ENCODE measurements at regions not wholly inside any gene's neighbourhood (a gene's known extent, or its start where the extent isn't known, plus 50 kb on each side); places are given as distances from the start of the nearest gene placed in this dataset.
"Not testable (repeated sequence)": the region's sequence is repeated elsewhere in the genome, so short reads cannot be mapped to it uniquely, and the experiment has no call there.

GRCh38 chr2:167761465-167762136 is 485.8 kb downstream of the STK39 start:
- DNase-seq (no peak), ATAC-seq (no peak)
- intact Hi-C loops (cut with DNase I) = no loop called here

- no peak for DNase-seq
- no peak for ATAC-seq
- intact Hi-C loops (cut with DNase I) = no loop called here
Measured at GRCh38 chr2:167759531-167759930, 487.9 kb downstream of the STK39 start.

- intact Hi-C loops (cut with DNase I) = no loop called here
- ATAC-seq = no peak
- DNase-seq = no peak
Measured at GRCh38 chr2:167758292-167758691, 489.1 kb downstream of the STK39 start.

- intact Hi-C loops (cut with DNase I) = no loop called here
- no peak for DNase-seq
- ATAC-seq = no peak
Measured at GRCh38 chr2:167756446-167756845, 490.9 kb downstream of the STK39 start.

- DNase-seq (no peak), ATAC-seq (no peak)
- intact Hi-C loops (cut with DNase I) = no loop called here
Measured at GRCh38 chr2:167753142-167753541, 494.3 kb downstream of the STK39 start.

- ATAC-seq = no peak
- intact Hi-C loops (cut with DNase I) = no loop called here
Measured at GRCh38 chr2:167752734-167753133, 494.7 kb downstream of the STK39 start.

GRCh38 chr2:167750675-167751074 is 496.7 kb downstream of the STK39 start:
- DNase-seq (no peak), ATAC-seq (no peak)
- intact Hi-C loops (cut with DNase I) = no loop called here

More at GRCh38 chr2:167752734-167753133, 494.7 kb downstream of the STK39 start:
- no peak for DNase-seq

GRCh38 chr2:167749660-167750059 is 497.7 kb downstream of the STK39 start:
- DNase-seq (no peak), ATAC-seq (no peak)
- intact Hi-C loops (cut with DNase I) = no loop called here

- intact Hi-C loops (cut with DNase I) = no loop called here
- ATAC-seq = no peak
- no peak for DNase-seq
Measured at GRCh38 chr2:167749016-167749415, 498.4 kb downstream of the STK39 start.

GRCh38 chr2:167748536-167748935 is 498.9 kb downstream of the STK39 start:
- intact Hi-C loops (cut with DNase I) = no loop called here
- DNase-seq = no peak
- no peak for ATAC-seq

GRCh38 chr2:167745667-167746066 is 501.7 kb downstream of the STK39 start:
- ATAC-seq (no peak), DNase-seq (no peak)
- intact Hi-C loops (cut with DNase I) = no loop called here

GRCh38 chr2:167739921-167740320 is 507.5 kb downstream of the STK39 start:
- ATAC-seq; intact Hi-C loops (cut with DNase I); DNase-seq: not testable (repeated sequence)

GRCh38 chr2:167733747-167734146 is 513.6 kb downstream of the STK39 start:
- ATAC-seq = no peak

GRCh38 chr2:167732326-167732725 is 515.1 kb downstream of the STK39 start:
- intact Hi-C loops (cut with DNase I) = no loop called here
- no peak for DNase-seq
- ATAC-seq = no peak

More at GRCh38 chr2:167733747-167734146, 513.6 kb downstream of the STK39 start:
- intact Hi-C loops (cut with DNase I) = no loop called here
- DNase-seq = no peak

- no peak for ATAC-seq
- intact Hi-C loops (cut with DNase I) = no loop called here
Measured at GRCh38 chr2:167729911-167730310, 517.5 kb downstream of the STK39 start.

GRCh38 chr2:167726788-167727187 is 520.6 kb downstream of the STK39 start:
- intact Hi-C loops (cut with DNase I) = no loop called here
- no peak for DNase-seq
- no peak for ATAC-seq

More at GRCh38 chr2:167729911-167730310, 517.5 kb downstream of the STK39 start:
- DNase-seq = no peak

GRCh38 chr2:167721593-167721992 is 525.8 kb downstream of the STK39 start:
- intact Hi-C loops (cut with DNase I) = no loop called here
- no peak for DNase-seq
- no peak for ATAC-seq

GRCh38 chr2:167719410-167719809 is 528.0 kb downstream of the STK39 start:
- intact Hi-C loops (cut with DNase I) = no loop called here
- ATAC-seq (no peak), DNase-seq (no peak)

GRCh38 chr2:167718560-167718959 is 528.8 kb downstream of the STK39 start:
- ATAC-seq (no peak), DNase-seq (no peak)
- intact Hi-C loops (cut with DNase I) = no loop called here

GRCh38 chr2:167715932-167716331 is 531.5 kb downstream of the STK39 start:
- ATAC-seq (no peak), DNase-seq (no peak)
- intact Hi-C loops (cut with DNase I) = no loop called here

- DNase-seq; ATAC-seq; intact Hi-C loops (cut with DNase I): not testable (repeated sequence)
Measured at GRCh38 chr2:167715498-167715897, 531.9 kb downstream of the STK39 start.

Measured in left cardiac atrium (tissue), 4 donors.